ENCODE measurements at regions not wholly inside any gene's neighbourhood (a gene's known extent, or its start where the extent isn't known, plus 50 kb on each side); places are given as distances from the start of the nearest gene placed in this dataset.

- no peak for DNase-seq (ENCODE audit: low spot score)
These were observed 51.5 kb upstream of the PTPRT start for GRCh38 chr20:43241057-43241702.

Data from GM03348 (cell line).